Spleen (tissue), 11 donors: ENCODE measurements at regions not wholly inside any gene's neighbourhood (a gene's known extent, or its start where the extent isn't known, plus 50 kb on each side); places are given as distances from the start of the nearest gene placed in this dataset.

Source experiments
- DNase-seq: peaks from one replicate; pipeline ENCODE4 v3.0.0-alpha.2; 2020
- H3K27ac ChIP-seq, 8 donors: fragments of 200-600 bp; sonication (generic) in 7 of 8; 1 replicate in 4 of 8; 2 replicates in 4 of 8; pipeline versions ENCODE4 v1.5.0 to v1.8.0; 2016 to 2021; ENCODE audit warnings: inconsistent platforms in 4 of 8, mild to moderate bottlenecking in 4 of 8, moderate library complexity in 1 of 8
- H3K27me3 ChIP-seq, 7 donors: fragments of 200-600 bp; sonication (generic) in 6 of 7; replicated peaks in 1 of 7; 1 replicate in 4 of 7; 2 replicates in 3 of 7; pipeline versions ENCODE4 v1.5.0 to v1.8.0; 2016 to 2021; ENCODE audit warnings: inconsistent platforms in 3 of 7, mild to moderate bottlenecking in 1 of 7
- H3K36me3 ChIP-seq, 6 donors: fragments of 200-600 bp; sonication (generic) in 5 of 6; 1 replicate in 4 of 6; 2 replicates in 2 of 6; pipeline versions ENCODE4 v1.5.0 to v1.8.0; 2016 to 2021; ENCODE audit warnings: inconsistent platforms in 2 of 6
- H3K4me1 ChIP-seq, 6 donors: fragments of 200-600 bp; sonication (generic) in 5 of 6; 1 replicate in 3 of 6; 2 replicates in 3 of 6; pipeline versions ENCODE4 v1.5.0 to v1.8.0; 2016 to 2021; ENCODE audit warnings: inconsistent platforms in 3 of 6
- H3K4me3 ChIP-seq, 8 donors: fragments of 200-600 bp; sonication (generic) in 7 of 8; 1 replicate in 4 of 8; 2 replicates in 4 of 8; pipeline versions ENCODE4 v1.5.0 to v1.8.0; 2016 to 2021; ENCODE audit warnings: inconsistent platforms in 4 of 8, mild to moderate bottlenecking in 4 of 8, moderate library complexity in 2 of 8
- H3K9me3 ChIP-seq, 8 donors: fragments of 200-600 bp; sonication (generic) in 7 of 8; 1 replicate in 4 of 8; 2 replicates in 4 of 8; pipeline versions ENCODE4 v1.5.0 to v1.8.0; 2016 to 2021; ENCODE audit warnings: inconsistent platforms in 4 of 8
- CTCF ChIP-seq, 11 experiments: fragments of 200-600 bp in 7 of 11; fragments of 450-650 bp in 4 of 11; sonication (generic) in 4 of 11; IDR thresholded peaks in 8 of 11; conservative IDR thresholded peaks in 3 of 11; 1 replicate in 7 of 11; 2 replicates in 4 of 11; pipeline versions ENCODE4 v1.4.0 to v1.8.0; 2016 to 2021; ENCODE audit warnings: antibody characterized with exemption in 11 of 11, inconsistent platforms in 4 of 11, mild to moderate bottlenecking in 1 of 11
- POLR2A ChIP-seq, 3 donors: fragments of 450-650 bp; IDR thresholded peaks; one replicate each; pipeline ENCODE4 v1.5.1; 2017; ENCODE audit warnings: antibody characterized with exemption in 3 of 3, mild to moderate bottlenecking in 1 of 3
- POLR2AphosphoS5 ChIP-seq, 3 donors: sonication (generic); formaldehyde crosslinking; IDR thresholded peaks; one replicate each; pipeline ENCODE4 v1.5.1; 2017; ENCODE audit warnings: antibody characterized with exemption in 3 of 3
- WGBS, 5 donors: extraction: QIAGEN DNeasy Blood & Tissue Kit in 3 of 5; methylation state at CpG; one replicate each; pipeline versions ENCODE4 v1.1.5 to v1.1.7; 2013 to 2018; 5-methylcytosine and 5-hydroxymethylcytosine counted together
- intact Hi-C: fragments of 100-400 bp; cut with DNase I; formaldehyde crosslinking; loops from one replicate; pipeline ENCODE4 v1.15.0; 2023; ENCODE audit warnings: low total_unique reads
- donor health status: healthy with polysubstance abuse.
- donor health status: DM: no; HTN: no; CAD: no; lungs with moderate emphysema.
- donor health status: DM: no; HTN: no; CAD: no.
- donor health status: Bipolar disorder and iron deficiency.
- donor health status: healthy.
- donor health status: DM: no; HTN: no; CAD: no.
- donor health status: DM: yes; HTN: yes; CAD: no.

GRCh38 chr1:234549447-234550021 is 60.4 kb downstream of the IRF2BP2 start:
- TF ChIP-seq CTCF (IDR thresholded peaks at IDR 0.05 in 8 of 11, conservative IDR thresholded peaks at IDR 0.05 in 3 of 11) (no peak), POLR2A (IDR thresholded peaks at IDR 0.05) (no peak), POLR2AphosphoS5 (IDR thresholded peaks at IDR 0.05) (no peak)

DNA sequence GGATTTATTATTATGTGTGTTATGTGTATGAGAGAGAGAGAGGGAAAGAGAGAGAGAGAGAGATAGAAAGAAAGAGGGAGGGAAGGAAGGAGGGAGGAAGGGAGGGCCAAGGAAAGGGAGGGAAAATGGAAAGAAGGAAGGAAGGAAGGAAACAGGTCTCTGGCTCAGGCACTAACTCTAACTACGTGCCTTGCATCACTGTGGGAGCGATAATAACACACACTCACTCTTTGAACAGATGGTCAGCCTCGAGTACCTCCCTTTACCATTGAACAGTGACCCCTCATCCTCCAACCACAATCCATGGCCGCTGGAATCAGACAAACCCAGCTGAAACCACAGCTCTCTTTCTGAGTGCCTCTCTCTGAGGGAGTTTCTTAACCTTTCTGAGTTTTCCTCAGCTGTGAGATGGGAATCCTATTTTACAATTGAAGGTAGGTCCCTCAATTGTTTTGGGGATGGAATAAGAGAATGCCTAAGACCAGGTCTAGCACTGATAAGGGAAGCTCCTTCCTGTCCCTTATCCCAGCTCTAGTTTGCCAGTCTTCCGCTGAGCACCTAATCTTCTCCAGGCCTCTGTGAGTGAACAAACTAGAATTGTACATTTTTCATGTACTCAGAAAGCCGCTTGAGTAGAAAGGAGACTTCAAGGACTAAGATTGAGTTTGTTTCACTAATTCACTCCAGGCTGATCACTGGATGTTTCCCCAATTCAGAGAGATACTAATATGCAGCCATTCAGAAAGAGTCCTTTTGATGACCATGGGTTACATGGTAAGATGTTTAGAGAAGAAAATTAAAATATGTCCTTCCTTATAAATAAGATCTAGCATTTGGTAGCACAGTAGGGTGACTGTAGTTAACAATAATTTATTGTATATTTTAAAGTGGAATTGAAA is 62.8 kb downstream of the IRF2BP2 start:
- intact Hi-C loops, result no loop called here

More at GRCh38 chr1:234549447-234550021, 60.4 kb downstream of the IRF2BP2 start:
- intact Hi-C loops, result no loop called here
- 88 to 97% (median 96%) methylated on average over 9 to 10 of the region's 10 CpGs for WGBS, 5 donors
- DNase-seq, result no peak
- Histone ChIP-seq H3K27ac (no peak overlapping the region), H3K27me3 (no peaks in the 10 kb centered on the region), H3K36me3 (no peaks in the 10 kb centered on the region), H3K9me3 (no peaks in the 10 kb centered on the region), H3K4me1 (peaks cover 2 to 47% (median 17%) of the 10 kb centered on the region in 6 donors), H3K4me3 (no peak overlapping the region)

GRCh38 chr1:234546387-234546704 is 63.6 kb downstream of the IRF2BP2 start:
- Histone ChIP-seq H3K27ac (peak overlapping the region in 1 of 8 donors; percentile 30), H3K4me1 (peaks cover 0 to 38% (median 16%) of the 10 kb centered on the region in 6 donors), H3K27me3 (no peaks in the 10 kb centered on the region), H3K36me3 (no peaks in the 10 kb centered on the region), H3K4me3 (no peak overlapping the region), H3K9me3 (no peaks in the 10 kb centered on the region)
- intact Hi-C loops, result no loop called here
- no peak for DNase-seq
- 89 to 97% (median 94%) methylated on average over 7 of the region's 7 CpGs for WGBS, 5 donors
- TF ChIP-seq CTCF (IDR thresholded peaks at IDR 0.05 in 8 of 11, conservative IDR thresholded peaks at IDR 0.05 in 3 of 11) (no peak), POLR2AphosphoS5 (IDR thresholded peaks at IDR 0.05) (no peak), POLR2A (IDR thresholded peaks at IDR 0.05) (no peak)

More for the DNA sequence above, 62.8 kb downstream of the IRF2BP2 start:
- WGBS, 5 donors, result 53 to 77% (median 61%) methylated on average over 6 of the region's 6 CpGs
- DNase-seq, result no peak
- Histone ChIP-seq H3K4me3 (no peak overlapping the region), H3K36me3 (no peaks in the 10 kb centered on the region), H3K27ac (no peak overlapping the region), H3K27me3 (no peaks in the 10 kb centered on the region), H3K9me3 (no peaks in the 10 kb centered on the region), H3K4me1 (peaks cover 0 to 38% (median 16%) of the 10 kb centered on the region in 6 donors)
- TF ChIP-seq POLR2A (IDR thresholded peaks at IDR 0.05) (no peak), CTCF (IDR thresholded peaks at IDR 0.05 in 8 of 11, conservative IDR thresholded peaks at IDR 0.05 in 3 of 11) (no peak), POLR2AphosphoS5 (IDR thresholded peaks at IDR 0.05) (no peak)
